NCI-H2081 treated with DMSO at 0.1 percent for 48 hours (cell line): ENCODE measurements at regions not wholly inside any gene's neighbourhood (a gene's known extent, or its start where the extent isn't known, plus 50 kb on each side); places are given as distances from the start of the nearest gene placed in this dataset.
A peak's percentile ranks its signal among the peaks of the same experiment; 100 is the strongest.

Source experiments
- DNase-seq: peaks from one replicate; lab custom pipeline; 2025; lab: John Stamatoyannopoulos, UW

DNA sequence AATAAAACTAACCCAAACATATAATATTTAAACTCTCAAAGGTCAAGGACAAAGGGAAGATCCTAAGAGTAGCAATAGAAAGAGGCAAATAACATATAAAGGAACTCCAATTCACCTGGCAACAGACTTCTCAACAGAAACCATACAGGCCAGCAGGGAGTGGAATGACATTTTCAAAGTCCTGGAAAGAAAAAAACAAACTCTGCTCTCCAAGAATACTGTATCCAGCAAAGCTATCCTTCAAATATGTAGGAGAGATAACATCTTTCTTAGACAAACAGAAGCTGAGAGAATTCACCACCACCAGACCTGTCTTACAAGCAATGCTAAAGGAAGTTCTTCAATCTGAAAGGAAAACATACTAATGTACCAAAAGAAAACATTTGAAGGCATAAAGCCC lies 51.5 kb upstream of the TMEM158 start:
- no peak for DNase-seq

GRCh38 chr3:45280232-45280631 lies 54.1 kb upstream of the TMEM158 start:
- DNase-seq: no peak

- DNase-seq: no peak
Observed at GRCh38 chr3:45280971-45281370, 54.9 kb upstream of the TMEM158 start.

DNA sequence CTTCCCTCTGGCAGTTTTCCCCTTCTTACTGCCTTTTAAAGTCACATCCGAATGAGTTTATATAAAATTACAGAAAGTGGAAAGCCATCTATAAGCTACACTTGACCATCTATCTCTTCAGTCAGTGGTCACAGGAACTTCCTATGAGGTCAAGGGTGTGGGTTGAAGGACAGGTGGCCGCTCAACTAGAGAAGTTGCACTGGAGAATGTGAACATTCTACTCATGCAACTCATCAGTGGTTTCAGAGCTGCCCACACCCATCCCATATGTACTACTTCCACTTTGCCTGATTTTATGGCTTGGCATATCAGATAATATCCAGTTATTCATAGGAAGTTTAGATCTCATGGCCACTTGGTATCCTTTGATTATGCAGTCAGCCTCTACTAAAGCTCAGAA lies 57.4 kb upstream of the TMEM158 start:
- no peak for DNase-seq

DNA sequence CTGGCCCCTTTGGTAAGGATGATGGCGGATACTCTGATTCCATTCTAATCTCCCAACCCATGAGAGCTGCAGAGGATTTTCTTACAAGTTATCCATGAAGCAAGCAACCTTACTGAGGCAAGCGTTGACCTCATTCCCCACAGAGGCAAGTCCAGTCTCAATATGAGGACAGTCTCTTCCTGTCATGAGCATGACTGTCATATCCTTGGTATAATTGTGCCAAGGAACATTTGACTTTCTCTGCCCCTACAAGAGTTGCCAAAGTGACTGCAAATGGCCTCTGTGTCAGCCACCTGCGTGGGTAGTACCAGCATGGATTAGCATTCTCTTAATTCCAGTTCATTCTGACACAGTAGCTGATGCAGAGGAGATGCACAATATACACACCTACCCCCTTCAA lies 71.2 kb upstream of the TMEM158 start:
- DNase-seq: no peak

DNA sequence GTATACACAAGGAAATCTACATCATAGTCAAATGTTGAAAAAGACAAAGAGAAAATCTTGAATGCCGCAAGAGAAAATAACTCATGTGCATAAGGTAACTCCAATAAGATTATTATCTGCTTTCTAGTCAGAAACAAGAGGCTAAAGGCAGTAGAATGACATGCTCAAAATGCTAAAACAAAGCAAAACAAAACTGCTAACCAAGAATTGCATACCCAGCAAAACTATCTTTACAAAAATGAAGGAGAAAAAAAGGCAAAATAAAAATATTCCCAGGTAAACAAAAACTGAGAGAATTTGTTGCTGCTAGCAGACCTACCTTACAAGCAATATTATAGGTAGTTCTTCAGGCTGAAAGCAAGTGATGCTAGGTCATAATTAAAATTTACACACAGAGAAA lies 76.4 kb upstream of the TMEM158 start:
- no peak for DNase-seq

GRCh38 chr3:45306406-45307008 lies 80.4 kb upstream of the TMEM158 start:
- DNase-seq: no peak

GRCh38 chr3:45309876-45310275 lies 78.5 kb upstream of the LARS2 start:
- DNase-seq: peak; percentile 74

GRCh38 chr3:45311327-45311726 lies 77.0 kb upstream of the LARS2 start:
- no peak for DNase-seq

- no peak for DNase-seq
Observed at GRCh38 chr3:45311953-45312801, 76.2 kb upstream of the LARS2 start.

- no peak for DNase-seq
Observed at GRCh38 chr3:45312836-45313493, 75.4 kb upstream of the LARS2 start.

DNA sequence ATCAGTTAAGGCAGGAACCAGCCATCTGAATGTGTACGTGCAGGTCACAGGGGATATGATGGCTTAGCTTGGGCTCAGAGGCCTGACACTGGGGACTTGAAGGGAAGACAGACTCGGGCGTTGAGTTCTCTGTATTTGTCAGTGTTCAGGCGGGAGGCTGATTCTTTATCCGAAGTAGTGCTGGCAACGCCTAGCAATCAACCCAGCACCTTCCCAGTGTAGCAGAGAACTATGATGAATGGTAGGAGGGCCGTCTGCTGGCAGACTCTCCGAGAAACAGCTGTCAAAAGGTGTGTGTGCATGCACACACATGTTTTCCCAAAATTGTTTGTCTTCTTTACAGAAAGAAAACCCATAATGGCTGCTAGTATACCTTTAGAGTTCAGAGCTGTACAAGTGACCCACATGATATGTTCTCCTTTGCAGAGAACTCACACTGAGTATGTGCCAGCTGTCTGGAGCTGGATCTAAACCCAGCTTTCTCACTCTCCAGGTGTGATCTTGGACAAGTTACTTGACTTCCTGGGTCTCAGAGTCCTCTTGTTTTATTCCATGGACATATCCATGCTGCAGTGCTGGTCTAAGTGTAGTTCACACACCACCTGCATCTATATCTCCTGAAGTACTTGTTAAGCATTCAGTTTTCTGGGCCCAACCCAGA lies 74.5 kb upstream of the LARS2 start:
- no peak for DNase-seq

- DNase-seq: no peak
Observed at GRCh38 chr3:45317710-45318109, 70.7 kb upstream of the LARS2 start.

DNA sequence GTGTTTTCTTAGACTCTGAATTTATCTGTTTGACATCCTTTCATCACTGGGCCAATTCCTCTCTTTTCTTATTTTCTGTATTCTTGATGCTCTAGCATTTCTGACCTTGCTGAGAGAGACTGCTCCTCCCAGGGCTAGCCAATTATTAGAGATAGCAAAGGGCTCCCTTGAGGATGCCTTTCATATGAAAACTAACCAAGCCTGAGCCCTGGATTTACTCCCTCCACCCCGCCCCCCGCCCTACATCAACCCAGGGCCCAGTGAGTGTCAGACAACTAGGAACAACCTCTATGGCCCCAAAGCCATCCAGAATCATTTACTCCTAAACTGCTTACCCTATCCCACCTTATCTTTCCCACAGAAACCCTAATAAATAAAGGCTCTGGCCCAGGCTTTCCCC lies 69.7 kb upstream of the LARS2 start:
- no peak for DNase-seq

GRCh38 chr3:45319231-45319995 lies 69.0 kb upstream of the LARS2 start:
- no peak for DNase-seq

GRCh38 chr3:45319996-45320305 lies 68.4 kb upstream of the LARS2 start:
- DNase-seq: no peak

DNA sequence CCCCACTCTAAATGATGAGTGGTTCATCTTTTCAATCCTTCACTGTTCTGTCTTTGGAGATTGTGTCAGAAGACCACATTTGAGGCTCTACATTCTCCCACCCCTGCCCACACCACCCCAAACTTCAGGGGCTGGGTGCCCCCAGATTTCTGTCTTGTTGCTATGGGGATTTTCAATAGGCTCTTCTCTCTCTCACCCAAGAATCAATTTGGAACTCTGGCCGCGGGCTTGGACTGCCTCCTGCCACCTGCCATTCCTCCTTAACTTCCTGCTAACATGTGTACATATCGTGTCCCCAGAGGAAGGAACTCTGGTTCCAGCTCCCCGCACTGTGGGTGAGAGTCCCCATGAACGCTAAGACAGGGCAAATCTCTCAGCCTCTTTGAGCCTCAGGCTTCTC lies 67.4 kb upstream of the LARS2 start:
- DNase-seq: no peak

- no peak for DNase-seq
Observed at GRCh38 chr3:45321607-45322391, 66.6 kb upstream of the LARS2 start.

DNA sequence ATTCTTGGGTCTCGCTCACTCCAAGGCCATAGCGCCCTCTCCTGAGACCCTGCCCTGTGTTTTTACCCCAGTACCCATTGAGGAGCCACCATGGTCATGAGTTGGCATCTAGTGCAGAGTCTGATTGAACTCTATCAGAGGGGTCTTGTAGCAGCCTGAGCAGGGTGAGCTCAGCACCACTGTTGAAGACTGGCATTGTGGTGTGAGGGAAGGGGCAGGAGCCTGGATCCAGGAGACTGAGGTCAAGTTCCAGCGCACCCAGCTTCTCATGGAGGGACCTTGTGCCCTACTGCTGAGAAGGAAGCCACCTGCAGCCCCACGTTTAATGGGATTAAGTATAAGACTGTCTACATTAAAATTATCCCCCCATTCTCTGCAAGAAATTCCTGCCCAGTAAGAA lies 65.8 kb upstream of the LARS2 start:
- no peak for DNase-seq

DNA sequence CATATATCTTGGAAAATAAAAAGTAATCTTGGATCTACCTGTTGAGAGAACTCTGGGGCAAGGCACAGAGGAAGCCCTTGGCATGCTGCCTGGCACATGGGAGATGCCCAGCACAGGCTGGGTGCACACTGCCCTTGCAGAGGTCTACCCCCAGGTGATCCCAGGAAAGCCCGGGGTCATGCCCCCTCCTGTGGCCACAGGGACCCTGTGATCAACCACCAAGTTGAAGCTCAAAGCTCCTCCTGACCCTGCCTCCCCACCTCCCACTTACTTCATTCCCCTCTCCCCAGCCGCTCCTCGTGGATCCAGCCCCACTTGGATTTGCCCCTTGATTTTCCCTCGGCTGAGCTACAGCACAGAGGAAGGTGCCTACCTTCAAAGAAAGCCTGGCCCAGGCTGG lies 62.7 kb upstream of the LARS2 start:
- no peak for DNase-seq

- DNase-seq: no peak
Observed at GRCh38 chr3:45329761-45330305, 58.5 kb upstream of the LARS2 start.
